Brain microvascular endothelial cell (primary cell): ENCODE measurements at regions not wholly inside any gene's neighbourhood (a gene's known extent, or its start where the extent isn't known, plus 50 kb on each side); places are given as distances from the start of the nearest gene placed in this dataset.

Source experiments
- DNase-seq: peaks from one replicate; pipeline ENCODE4 v3.0.0-alpha.2; 2020
- H3K27ac ChIP-seq: fragments of 250-450 bp; sonication (Bioruptor Pico); 2 replicates; pipeline ENCODE4 v1.5.1; 2020; ENCODE audit warnings: mild to moderate bottlenecking, moderate library complexity
- H3K27me3 ChIP-seq: fragments of 250-450 bp; sonication (Bioruptor Pico); replicated peaks from 2 replicates; pipeline ENCODE4 v1.5.1; 2020; ENCODE audit warnings: mild to moderate bottlenecking
- H3K36me3 ChIP-seq: fragments of 250-450 bp; sonication (Bioruptor Pico); replicated peaks from 2 replicates; pipeline ENCODE4 v1.5.1; 2020; ENCODE audit warnings: mild to moderate bottlenecking
- H3K4me3 ChIP-seq: 2 replicates; pipeline ENCODE4 v1.5.1; 2011; ENCODE audit warnings: low read depth, mild to moderate bottlenecking, control low read depth, low read length, moderate library complexity
- CTCF ChIP-seq: IDR thresholded peaks from 2 replicates; pipeline ENCODE4 v1.5.1; 2011; ENCODE audit warnings: low read depth, mild to moderate bottlenecking, moderate library complexity, low read length, control low read depth, inconsistent platforms; ENCODE audit errors: missing control alignments
- in situ Hi-C: cut with HindIII; loops from 2 replicates; pipeline ENCODE4 v1.10.0; 2017; ENCODE audit warnings: low sequenced_read_pairs, low pct_ligation_motif_present

- Histone ChIP-seq H3K4me3 (no peak overlapping the region), H3K27me3 (no peaks in the 10 kb centered on the region), H3K27ac (no peak overlapping the region), H3K36me3 (no peaks in the 10 kb centered on the region)
- in situ Hi-C loops = no loop called here
- no peak for TF ChIP-seq CTCF
- DNase-seq = no peak
Observed at GRCh38 chr22:48947636-48948035, 880.0 kb downstream of the BRD1 start.

- no peak for DNase-seq
- TF ChIP-seq CTCF = no peak
- in situ Hi-C loops = no loop called here
Observed at GRCh38 chr22:48945621-48946458, 881.8 kb downstream of the BRD1 start.

GRCh38 chr22:48944751-48945620 is 882.7 kb downstream of the BRD1 start:
- Histone ChIP-seq H3K4me3 (no peak overlapping the region), H3K36me3 (no peaks in the 10 kb centered on the region), H3K27ac (no peak overlapping the region), H3K27me3 (no peaks in the 10 kb centered on the region)
- in situ Hi-C loops = no loop called here
- no peak for TF ChIP-seq CTCF
- DNase-seq = no peak

More at GRCh38 chr22:48945621-48946458, 881.8 kb downstream of the BRD1 start:
- Histone ChIP-seq H3K4me3 (no peak overlapping the region), H3K36me3 (no peaks in the 10 kb centered on the region), H3K27me3 (no peaks in the 10 kb centered on the region), H3K27ac (no peak overlapping the region)

- no peak for DNase-seq
- in situ Hi-C loops = no loop called here
- TF ChIP-seq CTCF = no peak
Observed at GRCh38 chr22:48944433-48944750, 883.3 kb downstream of the BRD1 start.

GRCh38 chr22:48943567-48944432 is 883.9 kb downstream of the BRD1 start:
- H3K27me3 ChIP-seq = no peaks in the 10 kb centered on the region
- no peak overlapping the region for H3K4me3 ChIP-seq
- no peak for TF ChIP-seq CTCF
- DNase-seq = no peak
- H3K27ac ChIP-seq = no peak overlapping the region
- in situ Hi-C loops = no loop called here
- no peaks in the 10 kb centered on the region for H3K36me3 ChIP-seq

More at GRCh38 chr22:48944433-48944750, 883.3 kb downstream of the BRD1 start:
- Histone ChIP-seq H3K27ac (no peak overlapping the region), H3K4me3 (no peak overlapping the region), H3K36me3 (no peaks in the 10 kb centered on the region), H3K27me3 (no peaks in the 10 kb centered on the region)
